Stimulated activated effector memory CD8-positive, alpha-beta T cell treated with anti-CD3 and anti-CD28 coated beads, Interleukin-12 subunit alpha, Interleukin-12 subunit beta, amount 100 ng/mL, for 72 hours (primary cell): ENCODE measurements at regions not wholly inside any gene's neighbourhood (a gene's known extent, or its start where the extent isn't known, plus 50 kb on each side); places are given as distances from the start of the nearest gene placed in this dataset.

Experiments
- ATAC-seq: fragments of 150-1000 bp; cut with Tn5 transposase; 2 replicates; pipeline ENCODE4 v1.10.0; 2021
- DNase-seq, 2 donors: peaks; one replicate each; pipeline ENCODE4 v3.0.0; 2021 to 2022; ENCODE audit warnings: low spot score in 2 of 2
- H3K27ac Mint-ChIP-seq: one replicate; pipeline ENCODE4 v1.8.0; 2022; ENCODE audit warnings: mild to moderate bottlenecking, mixed read lengths
- H3K36me3 Mint-ChIP-seq: one replicate; pipeline ENCODE4 v1.8.0; 2022; ENCODE audit warnings: mild to moderate bottlenecking, mixed read lengths
- H3K4me1 Mint-ChIP-seq: one replicate; pipeline ENCODE4 v1.8.0; 2022; ENCODE audit warnings: mixed read lengths
- H3K4me3 Mint-ChIP-seq: one replicate; pipeline ENCODE4 v1.8.0; 2022; ENCODE audit warnings: mild to moderate bottlenecking, mixed read lengths
- H3K9me3 Mint-ChIP-seq: one replicate; pipeline ENCODE4 v1.8.0; 2022; ENCODE audit warnings: mixed read lengths

DNA sequence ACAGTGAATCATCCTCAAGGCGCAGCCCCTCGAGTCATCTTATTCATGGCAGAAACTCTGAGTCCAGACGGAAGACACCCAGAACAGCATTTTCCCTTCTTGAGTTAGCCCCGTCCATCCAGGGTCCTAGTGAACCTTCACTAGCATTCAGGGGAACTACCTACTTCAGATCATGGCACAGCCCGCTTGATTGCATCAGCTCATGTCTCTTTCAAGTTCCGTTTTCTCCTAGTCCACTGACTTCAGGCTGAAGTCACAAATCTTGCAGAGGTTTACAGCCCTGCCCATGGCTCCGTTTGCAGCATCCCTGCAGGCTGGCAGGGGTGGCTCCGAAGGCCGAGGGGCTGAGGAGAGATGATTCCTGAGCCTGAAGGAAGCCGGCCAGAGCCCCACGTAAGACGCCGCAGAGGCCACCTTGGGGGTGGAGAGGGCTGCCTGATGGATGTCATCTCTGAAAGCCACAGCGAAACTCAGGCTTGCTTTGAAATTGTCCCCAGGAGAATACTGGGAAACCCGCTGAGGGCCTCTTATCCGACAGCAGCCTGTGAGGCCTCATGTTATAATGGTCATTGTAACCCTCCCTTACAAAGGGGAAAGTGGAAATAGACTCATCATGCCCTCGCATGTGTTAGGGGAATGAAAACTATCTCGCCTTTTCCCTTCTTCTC lies 310.2 kb upstream of the AJAP1 start:
- no peaks in the 10 kb centered on the region for H3K4me1 Mint-ChIP-seq
- H3K4me3 Mint-ChIP-seq = no peak overlapping the region
- DNase-seq (no peak), ATAC-seq (no peak)
- H3K36me3 Mint-ChIP-seq = no peaks in the 10 kb centered on the region
- H3K9me3 Mint-ChIP-seq = no peaks in the 10 kb centered on the region
- H3K27ac Mint-ChIP-seq = no peak overlapping the region

GRCh38 chr1:4345094-4345493 lies 309.3 kb upstream of the AJAP1 start:
- Mint-ChIP-seq H3K4me1 (no peaks in the 10 kb centered on the region), H3K27ac (no peak overlapping the region), H3K36me3 (no peaks in the 10 kb centered on the region), H3K9me3 (no peaks in the 10 kb centered on the region), H3K4me3 (no peak overlapping the region)
- no peak for DNase-seq
- no peak for ATAC-seq

GRCh38 chr1:4346131-4346530 lies 308.3 kb upstream of the AJAP1 start:
- Mint-ChIP-seq H3K9me3 (no peaks in the 10 kb centered on the region), H3K4me3 (no peak overlapping the region), H3K27ac (no peak overlapping the region), H3K36me3 (no peaks in the 10 kb centered on the region), H3K4me1 (no peaks in the 10 kb centered on the region)
- ATAC-seq (no peak), DNase-seq (no peak)

DNA sequence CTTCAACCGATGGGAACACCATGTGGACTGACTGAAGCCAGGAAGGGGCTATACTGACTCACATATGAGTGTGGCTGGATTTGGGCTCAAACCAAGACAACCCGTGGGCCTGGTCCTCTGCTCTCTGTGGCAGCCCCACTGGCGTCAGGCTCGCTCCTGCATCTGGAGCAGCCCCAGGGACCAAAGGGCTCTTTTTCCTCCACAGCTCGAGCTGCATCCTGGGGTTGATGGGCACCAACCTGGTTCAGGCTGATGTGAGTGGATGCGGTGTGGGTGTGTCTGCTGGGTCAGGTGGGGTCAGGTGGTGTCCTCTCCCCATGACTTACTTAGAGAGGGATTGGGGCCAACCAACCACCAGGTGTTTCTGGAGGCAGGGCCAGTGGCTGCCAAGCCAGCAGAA lies 303.0 kb upstream of the AJAP1 start:
- Mint-ChIP-seq H3K27ac (no peak overlapping the region), H3K9me3 (no peaks in the 10 kb centered on the region), H3K4me3 (no peak overlapping the region), H3K36me3 (no peaks in the 10 kb centered on the region), H3K4me1 (no peaks in the 10 kb centered on the region)
- no peak for DNase-seq
- no peak for ATAC-seq

- H3K4me3 Mint-ChIP-seq = no peak overlapping the region
- no peaks in the 10 kb centered on the region for H3K9me3 Mint-ChIP-seq
- no peak overlapping the region for H3K27ac Mint-ChIP-seq
- peak; percentile 9 for ATAC-seq
- no peaks in the 10 kb centered on the region for H3K36me3 Mint-ChIP-seq
- no peak for DNase-seq
- no peaks in the 10 kb centered on the region for H3K4me1 Mint-ChIP-seq
These were observed 301.1 kb upstream of the AJAP1 start for GRCh38 chr1:4353090-4353856.

DNA sequence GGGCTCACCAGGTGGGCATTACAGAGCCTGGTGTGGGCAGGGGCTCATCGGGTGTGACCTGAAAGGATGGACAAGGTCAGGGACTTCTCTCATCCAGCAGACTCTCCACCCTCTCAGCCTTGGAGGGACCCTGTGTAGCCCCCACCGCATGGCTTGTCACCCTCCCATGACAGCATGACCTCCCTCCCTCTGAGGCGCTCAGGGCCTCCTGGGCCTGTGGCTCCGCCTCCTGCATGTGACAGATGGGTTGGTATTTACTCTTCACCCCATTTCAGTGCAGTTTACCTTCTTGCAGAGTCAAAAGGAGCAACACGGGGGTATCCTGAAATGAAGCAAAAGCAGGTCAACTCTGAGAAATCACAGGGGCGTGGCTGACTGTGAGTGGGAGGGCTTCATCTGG lies 298.6 kb upstream of the AJAP1 start:
- no peak for DNase-seq
- no peaks in the 10 kb centered on the region for H3K9me3 Mint-ChIP-seq
- H3K4me1 Mint-ChIP-seq = no peaks in the 10 kb centered on the region
- H3K27ac Mint-ChIP-seq = no peak overlapping the region
- H3K4me3 Mint-ChIP-seq = no peak overlapping the region
- ATAC-seq = no peak
- no peaks in the 10 kb centered on the region for H3K36me3 Mint-ChIP-seq

- no peaks in the 10 kb centered on the region for H3K36me3 Mint-ChIP-seq
- H3K4me3 Mint-ChIP-seq = no peak overlapping the region
These were observed 291.9 kb upstream of the AJAP1 start for GRCh38 chr1:4362314-4363044.

GRCh38 chr1:4366091-4366490 lies 288.3 kb upstream of the AJAP1 start:
- DNase-seq = no peak
- Mint-ChIP-seq H3K36me3 (no peaks in the 10 kb centered on the region), H3K4me3 (no peak overlapping the region), H3K27ac (no peak overlapping the region), H3K9me3 (peaks cover 5% of the 10 kb centered on the region), H3K4me1 (no peaks in the 10 kb centered on the region)
- ATAC-seq = no peak

More at GRCh38 chr1:4362314-4363044, 291.9 kb upstream of the AJAP1 start:
- H3K9me3 Mint-ChIP-seq = peaks cover 5% of the 10 kb centered on the region
- DNase-seq = no peak
- H3K27ac Mint-ChIP-seq = no peak overlapping the region
- no peak for ATAC-seq
- H3K4me1 Mint-ChIP-seq = no peaks in the 10 kb centered on the region

DNA sequence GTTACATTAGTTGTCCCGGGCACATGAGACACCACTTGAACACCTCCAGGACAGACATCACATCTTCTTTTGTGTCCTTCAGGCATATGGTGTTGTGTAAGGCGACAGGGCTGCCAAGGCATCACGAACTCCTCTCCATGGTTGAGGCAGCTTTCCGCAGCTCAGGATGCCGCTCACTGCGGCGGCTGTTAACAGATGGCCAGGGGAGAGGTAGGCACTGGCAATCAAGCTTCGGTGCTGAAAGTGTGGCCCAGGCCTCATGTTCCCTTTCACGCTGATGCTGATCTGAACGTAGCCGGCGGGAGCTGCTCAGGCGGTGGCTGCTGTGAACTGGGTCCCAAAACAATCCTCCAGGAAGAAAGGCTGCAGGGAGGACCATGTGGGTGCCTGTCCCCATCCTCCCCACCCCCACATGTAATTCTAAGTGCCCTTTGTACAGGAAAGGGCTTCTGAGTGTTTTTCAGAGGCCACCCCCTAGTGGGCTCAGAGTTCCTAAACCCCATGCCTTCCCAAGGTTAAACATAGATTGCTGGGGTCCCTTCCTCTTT lies 287.1 kb upstream of the AJAP1 start:
- H3K9me3 Mint-ChIP-seq = peaks cover 3% of the 10 kb centered on the region
- ATAC-seq = no peak
- no peak for DNase-seq
- H3K36me3 Mint-ChIP-seq = no peaks in the 10 kb centered on the region
- H3K27ac Mint-ChIP-seq = no peak overlapping the region
- no peak overlapping the region for H3K4me3 Mint-ChIP-seq
- H3K4me1 Mint-ChIP-seq = no peaks in the 10 kb centered on the region

- Mint-ChIP-seq H3K4me1 (no peaks in the 10 kb centered on the region), H3K36me3 (no peaks in the 10 kb centered on the region), H3K4me3 (no peak overlapping the region), H3K27ac (no peak overlapping the region), H3K9me3 (no peaks in the 10 kb centered on the region)
- ATAC-seq = no peak
- no peak for DNase-seq
These were observed 285.1 kb upstream of the AJAP1 start for GRCh38 chr1:4369335-4369734.

- H3K36me3 Mint-ChIP-seq = no peaks in the 10 kb centered on the region
- no peak for DNase-seq
- H3K27ac Mint-ChIP-seq = no peak overlapping the region
- no peaks in the 10 kb centered on the region for H3K9me3 Mint-ChIP-seq
- no peaks in the 10 kb centered on the region for H3K4me1 Mint-ChIP-seq
- H3K4me3 Mint-ChIP-seq = no peak overlapping the region
- no peak for ATAC-seq
These were observed 282.6 kb upstream of the AJAP1 start for GRCh38 chr1:4371849-4372248.

DNA sequence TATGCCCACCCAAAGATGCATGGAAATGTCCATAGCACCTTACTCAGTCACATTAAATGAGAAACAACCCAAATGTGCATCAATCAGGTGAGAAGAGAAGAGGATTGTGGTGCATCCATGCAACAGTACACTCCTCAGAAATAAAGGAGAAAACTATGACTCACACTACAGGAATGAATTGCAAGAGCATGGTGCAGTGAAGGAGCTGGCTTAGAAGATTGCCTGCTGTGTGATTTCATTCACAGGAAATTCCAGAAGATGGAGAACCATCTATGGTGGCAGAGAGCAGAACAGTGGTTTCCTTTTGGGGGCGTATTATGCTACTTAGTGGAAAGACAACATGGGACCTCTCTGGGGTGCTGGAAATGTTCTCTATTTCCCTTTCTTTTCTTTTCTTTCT lies 278.6 kb upstream of the AJAP1 start:
- no peak for ATAC-seq

GRCh38 chr1:4379451-4380175 lies 274.8 kb upstream of the AJAP1 start:
- ATAC-seq = no peak
- Mint-ChIP-seq H3K4me3 (no peak overlapping the region), H3K4me1 (no peaks in the 10 kb centered on the region), H3K9me3 (peaks cover 8% of the 10 kb centered on the region), H3K36me3 (no peaks in the 10 kb centered on the region), H3K27ac (no peak overlapping the region)
- no peak for DNase-seq

More for the DNA sequence above, 278.6 kb upstream of the AJAP1 start:
- Mint-ChIP-seq H3K4me3 (no peak overlapping the region), H3K9me3 (peaks cover 2% of the 10 kb centered on the region), H3K4me1 (no peaks in the 10 kb centered on the region), H3K27ac (no peak overlapping the region), H3K36me3 (no peaks in the 10 kb centered on the region)
- no peak for DNase-seq

GRCh38 chr1:4380564-4381168 lies 273.7 kb upstream of the AJAP1 start:
- no peaks in the 10 kb centered on the region for H3K36me3 Mint-ChIP-seq
- H3K27ac Mint-ChIP-seq = no peak overlapping the region
- H3K4me3 Mint-ChIP-seq = no peak overlapping the region
- DNase-seq (no peak), ATAC-seq (no peak)
- H3K4me1 Mint-ChIP-seq = no peaks in the 10 kb centered on the region
- H3K9me3 Mint-ChIP-seq = peaks cover 8% of the 10 kb centered on the region

DNA sequence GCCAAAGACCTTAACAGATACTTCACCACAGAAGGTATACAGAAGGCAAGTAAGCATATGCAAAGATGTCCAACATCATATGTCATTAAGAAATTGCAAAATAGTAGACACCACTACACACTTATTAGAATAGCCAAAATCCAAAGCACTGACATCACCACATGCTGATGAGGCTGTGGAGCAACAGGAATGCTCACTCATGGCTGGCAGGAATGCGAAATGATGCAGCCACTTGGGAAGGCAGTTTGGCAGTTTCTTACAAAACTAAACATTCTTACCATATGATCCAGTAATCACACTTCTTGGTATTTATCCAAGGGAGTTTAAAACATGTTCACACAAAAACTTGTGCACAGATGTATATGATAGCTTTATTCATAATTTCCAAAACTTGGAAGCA lies 261.2 kb upstream of the AJAP1 start:
- H3K4me1 Mint-ChIP-seq = no peaks in the 10 kb centered on the region
- no peak overlapping the region for H3K4me3 Mint-ChIP-seq
- no peaks in the 10 kb centered on the region for H3K36me3 Mint-ChIP-seq
- no peak for ATAC-seq
- H3K9me3 Mint-ChIP-seq = peaks cover 5% of the 10 kb centered on the region
- DNase-seq = no peak
- no peak overlapping the region for H3K27ac Mint-ChIP-seq
